ENCODE measurements at regions not wholly inside any gene's neighbourhood (a gene's known extent, or its start where the extent isn't known, plus 50 kb on each side); places are given as distances from the start of the nearest gene placed in this dataset.

GRCh38 chr2:8225266-8225665 is 456.6 kb upstream of the ID2 start:
- peaks cover 3% of the 10 kb centered on the region; the same call in 1 of the 2 replicates for H3K4me1 ChIP-seq (ENCODE audit: control insufficient read depth, insufficient read depth, low read length)
- WGBS (ENCODE audit: insufficient coverage, insufficient read length) = no CpG with 5 or more reads among the region's 5 CpGs
- H3K36me3 ChIP-seq (ENCODE audit: control insufficient read depth, insufficient read depth, low read length) = no peaks in the 10 kb centered on the region
- H3K9me3 ChIP-seq (ENCODE audit: control insufficient read depth, insufficient read depth, low read length) = no peaks in the 10 kb centered on the region
- no peak overlapping the region for H3K4me3 ChIP-seq (ENCODE audit: low read length)
- H3K27me3 ChIP-seq (ENCODE audit: control insufficient read depth, insufficient read depth, low read length) = no peaks in the 10 kb centered on the region
- no peak overlapping the region for H3K27ac ChIP-seq (ENCODE audit: low read length)
- no peak for DNase-seq (ENCODE audit: low read depth, low spot score)

GRCh38 chr2:8225798-8226197 is 456.1 kb upstream of the ID2 start:
- no peak overlapping the region for H3K4me3 ChIP-seq (ENCODE audit: low read length)
- WGBS (ENCODE audit: insufficient coverage, insufficient read length) = no CpG with 5 or more reads among the region's 6 CpGs
- no peak for DNase-seq (ENCODE audit: low read depth, low spot score)
- no peaks in the 10 kb centered on the region for H3K36me3 ChIP-seq (ENCODE audit: control insufficient read depth, insufficient read depth, low read length)
- H3K27me3 ChIP-seq (ENCODE audit: control insufficient read depth, insufficient read depth, low read length) = no peaks in the 10 kb centered on the region
- H3K4me1 ChIP-seq (ENCODE audit: control insufficient read depth, insufficient read depth, low read length) = peaks cover 3% of the 10 kb centered on the region; the same call in 1 of the 2 replicates
- H3K9me3 ChIP-seq (ENCODE audit: control insufficient read depth, insufficient read depth, low read length) = no peaks in the 10 kb centered on the region
- no peak overlapping the region for H3K27ac ChIP-seq (ENCODE audit: low read length)

GRCh38 chr2:8229546-8229986 is 452.3 kb upstream of the ID2 start:
- Histone ChIP-seq H3K9me3 (ENCODE audit: control insufficient read depth, insufficient read depth, low read length) (no peaks in the 10 kb centered on the region), H3K36me3 (ENCODE audit: control insufficient read depth, insufficient read depth, low read length) (no peaks in the 10 kb centered on the region), H3K4me3 (ENCODE audit: low read length) (no peak overlapping the region), H3K27me3 (ENCODE audit: control insufficient read depth, insufficient read depth, low read length) (no peaks in the 10 kb centered on the region), H3K27ac (ENCODE audit: low read length) (no peak overlapping the region), H3K4me1 (ENCODE audit: control insufficient read depth, insufficient read depth, low read length) (no peaks in the 10 kb centered on the region)
- WGBS (ENCODE audit: insufficient coverage, insufficient read length) = no CpG with 5 or more reads among the region's 10 CpGs
- no peak for DNase-seq (ENCODE audit: low read depth, low spot score)

- no peaks in the 10 kb centered on the region for H3K9me3 ChIP-seq (ENCODE audit: control insufficient read depth, insufficient read depth, low read length)
- H3K27ac ChIP-seq (ENCODE audit: low read length) = no peak overlapping the region
- H3K4me1 ChIP-seq (ENCODE audit: control insufficient read depth, insufficient read depth, low read length) = no peaks in the 10 kb centered on the region
- no peak for DNase-seq (ENCODE audit: low read depth, low spot score)
- no peak overlapping the region for H3K4me3 ChIP-seq (ENCODE audit: low read length)
- H3K27me3 ChIP-seq (ENCODE audit: control insufficient read depth, insufficient read depth, low read length) = no peaks in the 10 kb centered on the region
- no CpG with 5 or more reads among the region's 1 CpG for WGBS (ENCODE audit: insufficient coverage, insufficient read length)
- H3K36me3 ChIP-seq (ENCODE audit: control insufficient read depth, insufficient read depth, low read length) = no peaks in the 10 kb centered on the region
Measured at GRCh38 chr2:8230466-8230865, 451.4 kb upstream of the ID2 start.

- Histone ChIP-seq H3K4me3 (ENCODE audit: low read length) (no peak overlapping the region), H3K9me3 (ENCODE audit: control insufficient read depth, insufficient read depth, low read length) (no peaks in the 10 kb centered on the region), H3K36me3 (ENCODE audit: control insufficient read depth, insufficient read depth, low read length) (no peaks in the 10 kb centered on the region), H3K27me3 (ENCODE audit: control insufficient read depth, insufficient read depth, low read length) (no peaks in the 10 kb centered on the region), H3K4me1 (ENCODE audit: control insufficient read depth, insufficient read depth, low read length) (no peaks in the 10 kb centered on the region), H3K27ac (ENCODE audit: low read length) (no peak overlapping the region)
- no peak for DNase-seq (ENCODE audit: low read depth, low spot score)
- WGBS (ENCODE audit: insufficient coverage, insufficient read length) = no CpG with 5 or more reads among the region's 3 CpGs
Measured at GRCh38 chr2:8231902-8232301, 450.0 kb upstream of the ID2 start.

GRCh38 chr2:8232871-8233270 is 449.0 kb upstream of the ID2 start:
- no CpG with 5 or more reads among the region's 1 CpG for WGBS (ENCODE audit: insufficient coverage, insufficient read length)
- Histone ChIP-seq H3K9me3 (ENCODE audit: control insufficient read depth, insufficient read depth, low read length) (no peaks in the 10 kb centered on the region), H3K27me3 (ENCODE audit: control insufficient read depth, insufficient read depth, low read length) (no peaks in the 10 kb centered on the region), H3K27ac (ENCODE audit: low read length) (no peak overlapping the region), H3K36me3 (ENCODE audit: control insufficient read depth, insufficient read depth, low read length) (no peaks in the 10 kb centered on the region), H3K4me3 (ENCODE audit: low read length) (no peak overlapping the region), H3K4me1 (ENCODE audit: control insufficient read depth, insufficient read depth, low read length) (no peaks in the 10 kb centered on the region)
- DNase-seq (ENCODE audit: low read depth, low spot score) = no peak

GRCh38 chr2:8234253-8234652 is 447.6 kb upstream of the ID2 start:
- DNase-seq (ENCODE audit: low read depth, low spot score) = no peak
- WGBS (ENCODE audit: insufficient coverage, insufficient read length) = no CpG with 5 or more reads among the region's 3 CpGs
- no peaks in the 10 kb centered on the region for H3K27me3 ChIP-seq (ENCODE audit: control insufficient read depth, insufficient read depth, low read length)
- no peaks in the 10 kb centered on the region for H3K9me3 ChIP-seq (ENCODE audit: control insufficient read depth, insufficient read depth, low read length)
- H3K36me3 ChIP-seq (ENCODE audit: control insufficient read depth, insufficient read depth, low read length) = no peaks in the 10 kb centered on the region
- no peak overlapping the region for H3K4me3 ChIP-seq (ENCODE audit: low read length)
- no peak overlapping the region for H3K27ac ChIP-seq (ENCODE audit: low read length)
- no peaks in the 10 kb centered on the region for H3K4me1 ChIP-seq (ENCODE audit: control insufficient read depth, insufficient read depth, low read length)

- H3K4me3 ChIP-seq (ENCODE audit: low read length) = no peak overlapping the region
- H3K27me3 ChIP-seq (ENCODE audit: control insufficient read depth, insufficient read depth, low read length) = no peaks in the 10 kb centered on the region
- no peaks in the 10 kb centered on the region for H3K9me3 ChIP-seq (ENCODE audit: control insufficient read depth, insufficient read depth, low read length)
- no peaks in the 10 kb centered on the region for H3K36me3 ChIP-seq (ENCODE audit: control insufficient read depth, insufficient read depth, low read length)
- WGBS (ENCODE audit: insufficient coverage, insufficient read length) = no CpG with 5 or more reads among the region's 13 CpGs
- no peak for DNase-seq (ENCODE audit: low read depth, low spot score)
- no peaks in the 10 kb centered on the region for H3K4me1 ChIP-seq (ENCODE audit: control insufficient read depth, insufficient read depth, low read length)
- no peak overlapping the region for H3K27ac ChIP-seq (ENCODE audit: low read length)
Measured at GRCh38 chr2:8234757-8235374, 447.0 kb upstream of the ID2 start.

- Histone ChIP-seq H3K27ac (ENCODE audit: low read length) (no peak overlapping the region), H3K4me3 (ENCODE audit: low read length) (no peak overlapping the region), H3K9me3 (ENCODE audit: control insufficient read depth, insufficient read depth, low read length) (no peaks in the 10 kb centered on the region), H3K27me3 (ENCODE audit: control insufficient read depth, insufficient read depth, low read length) (no peaks in the 10 kb centered on the region), H3K36me3 (ENCODE audit: control insufficient read depth, insufficient read depth, low read length) (no peaks in the 10 kb centered on the region), H3K4me1 (ENCODE audit: control insufficient read depth, insufficient read depth, low read length) (no peaks in the 10 kb centered on the region)
- no CpG with 5 or more reads among the region's 1 CpG for WGBS (ENCODE audit: insufficient coverage, insufficient read length)
- DNase-seq (ENCODE audit: low read depth, low spot score) = no peak
Measured at GRCh38 chr2:8235419-8235818, 446.4 kb upstream of the ID2 start.

- no CpG with 5 or more reads among the region's 2 CpGs for WGBS (ENCODE audit: insufficient coverage, insufficient read length)
- H3K36me3 ChIP-seq (ENCODE audit: control insufficient read depth, insufficient read depth, low read length) = no peaks in the 10 kb centered on the region
- no peak overlapping the region for H3K4me3 ChIP-seq (ENCODE audit: low read length)
- no peaks in the 10 kb centered on the region for H3K27me3 ChIP-seq (ENCODE audit: control insufficient read depth, insufficient read depth, low read length)
- H3K27ac ChIP-seq (ENCODE audit: low read length) = no peak overlapping the region
- no peaks in the 10 kb centered on the region for H3K9me3 ChIP-seq (ENCODE audit: control insufficient read depth, insufficient read depth, low read length)
- no peak for DNase-seq (ENCODE audit: low read depth, low spot score)
- no peaks in the 10 kb centered on the region for H3K4me1 ChIP-seq (ENCODE audit: control insufficient read depth, insufficient read depth, low read length)
Measured at GRCh38 chr2:8236391-8236790, 445.5 kb upstream of the ID2 start.

- Histone ChIP-seq H3K27me3 (ENCODE audit: control insufficient read depth, insufficient read depth, low read length) (no peaks in the 10 kb centered on the region), H3K9me3 (ENCODE audit: control insufficient read depth, insufficient read depth, low read length) (no peaks in the 10 kb centered on the region), H3K4me3 (ENCODE audit: low read length) (no peak overlapping the region), H3K4me1 (ENCODE audit: control insufficient read depth, insufficient read depth, low read length) (no peaks in the 10 kb centered on the region), H3K27ac (ENCODE audit: low read length) (no peak overlapping the region), H3K36me3 (ENCODE audit: control insufficient read depth, insufficient read depth, low read length) (no peaks in the 10 kb centered on the region)
- WGBS (ENCODE audit: insufficient coverage, insufficient read length) = no CpG with 5 or more reads among the region's 8 CpGs
- no peak for DNase-seq (ENCODE audit: low read depth, low spot score)
Measured at GRCh38 chr2:8238521-8239230, 443.2 kb upstream of the ID2 start.

Measured in iPS DF 6.9 (cell line).